ENCODE measurements at regions not wholly inside any gene's neighbourhood (a gene's known extent, or its start where the extent isn't known, plus 50 kb on each side); places are given as distances from the start of the nearest gene placed in this dataset.

- Histone ChIP-seq H4K20me1 (ENCODE audit: insufficient read depth) (no peaks in the 10 kb centered on the region), H3K9me2 (ENCODE audit: insufficient read depth, low read length) (no peaks in the 10 kb centered on the region), H3F3A (ENCODE audit: insufficient read depth, low read length, poor library complexity, severe bottlenecking) (no peaks in the 10 kb centered on the region), H3K9ac (ENCODE audit: low read length) (no peak overlapping the region), H3K4me3 (ENCODE audit: low read length) (no peak overlapping the region), H3K27ac (ENCODE audit: low read length) (no peak overlapping the region), H3K9me3 (ENCODE audit: low read length) (no peaks in the 10 kb centered on the region), H3K27me3 (ENCODE audit: insufficient read depth, low read depth, low read length) (no peaks in the 10 kb centered on the region), H2AFZ (ENCODE audit: low read depth, low read length) (no peak overlapping the region), H3K4me2 (ENCODE audit: low read length) (no peak overlapping the region), H3K79me2 (replicated peaks; ENCODE audit: insufficient read depth, low read length) (no peaks in the 10 kb centered on the region), H3K36me3 (ENCODE audit: insufficient read depth, low read length) (no peaks in the 10 kb centered on the region)
- no peak for TF ChIP-seq RAD21 (conservative IDR thresholded peaks at IDR 0.05)
- no peak for TF ChIP-seq EZH2 (IDR thresholded peaks at IDR 0.05; ENCODE audit: borderline replicate concordance, insufficient read depth, low read length, poor library complexity, severe bottlenecking)
- no peak for TF ChIP-seq SMC3 (conservative IDR thresholded peaks at IDR 0.05; ENCODE audit: poor library complexity)
- TF ChIP-seq, protein P1, sequence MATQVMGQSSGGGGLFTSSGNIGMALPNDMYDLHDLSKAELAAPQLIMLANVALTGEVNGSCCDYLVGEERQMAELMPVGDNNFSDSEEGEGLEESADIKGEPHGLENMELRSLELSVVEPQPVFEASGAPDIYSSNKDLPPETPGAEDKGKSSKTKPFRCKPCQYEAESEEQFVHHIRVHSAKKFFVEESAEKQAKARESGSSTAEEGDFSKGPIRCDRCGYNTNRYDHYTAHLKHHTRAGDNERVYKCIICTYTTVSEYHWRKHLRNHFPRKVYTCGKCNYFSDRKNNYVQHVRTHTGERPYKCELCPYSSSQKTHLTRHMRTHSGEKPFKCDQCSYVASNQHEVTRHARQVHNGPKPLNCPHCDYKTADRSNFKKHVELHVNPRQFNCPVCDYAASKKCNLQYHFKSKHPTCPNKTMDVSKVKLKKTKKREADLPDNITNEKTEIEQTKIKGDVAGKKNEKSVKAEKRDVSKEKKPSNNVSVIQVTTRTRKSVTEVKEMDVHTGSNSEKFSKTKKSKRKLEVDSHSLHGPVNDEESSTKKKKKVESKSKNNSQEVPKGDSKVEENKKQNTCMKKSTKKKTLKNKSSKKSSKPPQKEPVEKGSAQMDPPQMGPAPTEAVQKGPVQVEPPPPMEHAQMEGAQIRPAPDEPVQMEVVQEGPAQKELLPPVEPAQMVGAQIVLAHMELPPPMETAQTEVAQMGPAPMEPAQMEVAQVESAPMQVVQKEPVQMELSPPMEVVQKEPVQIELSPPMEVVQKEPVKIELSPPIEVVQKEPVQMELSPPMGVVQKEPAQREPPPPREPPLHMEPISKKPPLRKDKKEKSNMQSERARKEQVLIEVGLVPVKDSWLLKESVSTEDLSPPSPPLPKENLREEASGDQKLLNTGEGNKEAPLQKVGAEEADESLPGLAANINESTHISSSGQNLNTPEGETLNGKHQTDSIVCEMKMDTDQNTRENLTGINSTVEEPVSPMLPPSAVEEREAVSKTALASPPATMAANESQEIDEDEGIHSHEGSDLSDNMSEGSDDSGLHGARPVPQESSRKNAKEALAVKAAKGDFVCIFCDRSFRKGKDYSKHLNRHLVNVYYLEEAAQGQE (IDR thresholded peaks at IDR 0.05; ENCODE audit: borderline replicate concordance) = no peak
- TF ChIP-seq MXI1 (conservative IDR thresholded peaks at IDR 0.05; ENCODE audit: poor library complexity, severe bottlenecking) = no peak
- no peak for TF ChIP-seq EP300 (conservative IDR thresholded peaks at IDR 0.05; ENCODE audit: poor library complexity, severe bottlenecking)
- TF ChIP-seq, protein P2, sequence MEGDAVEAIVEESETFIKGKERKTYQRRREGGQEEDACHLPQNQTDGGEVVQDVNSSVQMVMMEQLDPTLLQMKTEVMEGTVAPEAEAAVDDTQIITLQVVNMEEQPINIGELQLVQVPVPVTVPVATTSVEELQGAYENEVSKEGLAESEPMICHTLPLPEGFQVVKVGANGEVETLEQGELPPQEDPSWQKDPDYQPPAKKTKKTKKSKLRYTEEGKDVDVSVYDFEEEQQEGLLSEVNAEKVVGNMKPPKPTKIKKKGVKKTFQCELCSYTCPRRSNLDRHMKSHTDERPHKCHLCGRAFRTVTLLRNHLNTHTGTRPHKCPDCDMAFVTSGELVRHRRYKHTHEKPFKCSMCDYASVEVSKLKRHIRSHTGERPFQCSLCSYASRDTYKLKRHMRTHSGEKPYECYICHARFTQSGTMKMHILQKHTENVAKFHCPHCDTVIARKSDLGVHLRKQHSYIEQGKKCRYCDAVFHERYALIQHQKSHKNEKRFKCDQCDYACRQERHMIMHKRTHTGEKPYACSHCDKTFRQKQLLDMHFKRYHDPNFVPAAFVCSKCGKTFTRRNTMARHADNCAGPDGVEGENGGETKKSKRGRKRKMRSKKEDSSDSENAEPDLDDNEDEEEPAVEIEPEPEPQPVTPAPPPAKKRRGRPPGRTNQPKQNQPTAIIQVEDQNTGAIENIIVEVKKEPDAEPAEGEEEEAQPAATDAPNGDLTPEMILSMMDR (IDR thresholded peaks at IDR 0.05; ENCODE audit: poor library complexity, severe bottlenecking) = no peak
- no peak for TF ChIP-seq TAF1 (IDR thresholded peaks at IDR 0.05; ENCODE audit: low read depth)
- no peak for TF ChIP-seq POLR2AphosphoS5 (IDR thresholded peaks at IDR 0.05)
Observed at GRCh38 chr15:39127925-39128617, 452.8 kb upstream of the THBS1 start.

GRCh38 chr15:39128746-39129145 is 452.1 kb upstream of the THBS1 start:
- H2AFZ ChIP-seq (ENCODE audit: low read depth, low read length) = no peak overlapping the region
- no peaks in the 10 kb centered on the region for H3K36me3 ChIP-seq (ENCODE audit: insufficient read depth, low read length)
- no peaks in the 10 kb centered on the region for H4K20me1 ChIP-seq (ENCODE audit: insufficient read depth)
- no peaks in the 10 kb centered on the region for H3K79me2 ChIP-seq (replicated peaks; ENCODE audit: insufficient read depth, low read length)
- H3K4me3 ChIP-seq (ENCODE audit: low read length) = no peak overlapping the region
- no peak overlapping the region for H3K4me2 ChIP-seq (ENCODE audit: low read length)
- no peaks in the 10 kb centered on the region for H3K9me2 ChIP-seq (ENCODE audit: insufficient read depth, low read length)
- H3K9ac ChIP-seq (ENCODE audit: low read length) = no peak overlapping the region
- no peak overlapping the region for H3K27ac ChIP-seq (ENCODE audit: low read length)
- H3K9me3 ChIP-seq (ENCODE audit: low read length) = no peaks in the 10 kb centered on the region
- no peak for TF ChIP-seq EP300 (conservative IDR thresholded peaks at IDR 0.05; ENCODE audit: poor library complexity, severe bottlenecking)
- TF ChIP-seq TAF1 (IDR thresholded peaks at IDR 0.05; ENCODE audit: low read depth) = no peak
- TF ChIP-seq EZH2 (IDR thresholded peaks at IDR 0.05; ENCODE audit: borderline replicate concordance, insufficient read depth, low read length, poor library complexity, severe bottlenecking) = no peak
- TF ChIP-seq, protein P1 (IDR thresholded peaks at IDR 0.05; ENCODE audit: borderline replicate concordance) = no peak
- TF ChIP-seq, protein P2 (IDR thresholded peaks at IDR 0.05; ENCODE audit: poor library complexity, severe bottlenecking) = no peak
- no peak for TF ChIP-seq POLR2AphosphoS5 (IDR thresholded peaks at IDR 0.05)
- TF ChIP-seq MXI1 (conservative IDR thresholded peaks at IDR 0.05; ENCODE audit: poor library complexity, severe bottlenecking) = no peak
- no peak for TF ChIP-seq SMC3 (conservative IDR thresholded peaks at IDR 0.05; ENCODE audit: poor library complexity)
- TF ChIP-seq RAD21 (conservative IDR thresholded peaks at IDR 0.05) = no peak
- H3K27me3 ChIP-seq (ENCODE audit: insufficient read depth, low read depth, low read length) = no peaks in the 10 kb centered on the region
- no peaks in the 10 kb centered on the region for H3F3A ChIP-seq (ENCODE audit: insufficient read depth, low read length, poor library complexity, severe bottlenecking)
